IPS DF 6.9 (cell line): ENCODE measurements at regions not wholly inside any gene's neighbourhood (a gene's known extent, or its start where the extent isn't known, plus 50 kb on each side); places are given as distances from the start of the nearest gene placed in this dataset.
"Not testable (repeated sequence)": the region's sequence is repeated elsewhere in the genome, so short reads cannot be mapped to it uniquely, and the experiment has no call there.

ENCODE experiments used
- DNase-seq: peaks from one replicate; pipeline ENCODE4 v3.0.0-alpha.2; 2013; ENCODE audit warnings: low read depth, low spot score
- H3K27ac ChIP-seq: one replicate; pipeline ENCODE4 v1.5.1; 2013; ENCODE audit warnings: low read length, control low read depth
- H3K27me3 ChIP-seq: 2 replicates; pipeline ENCODE4 v1.6.1; 2013; ENCODE audit warnings: mild to moderate bottlenecking, low read length; ENCODE audit not compliant: control insufficient read depth, insufficient read depth
- H3K36me3 ChIP-seq: 2 replicates; pipeline ENCODE4 v1.6.1; 2013; ENCODE audit warnings: low read length; ENCODE audit not compliant: control insufficient read depth, insufficient read depth
- H3K4me1 ChIP-seq: 2 replicates; pipeline ENCODE4 v1.6.1; 2013; ENCODE audit warnings: low read length; ENCODE audit not compliant: control insufficient read depth, insufficient read depth
- H3K4me3 ChIP-seq: 2 replicates; pipeline ENCODE4 v1.5.1; 2013; ENCODE audit warnings: mild to moderate bottlenecking, low read length
- H3K9me3 ChIP-seq: 2 replicates; pipeline ENCODE4 v1.6.1; 2013; ENCODE audit warnings: low read length, inconsistent platforms; ENCODE audit not compliant: control insufficient read depth, insufficient read depth
- WGBS: extraction: QIAGEN DNeasy Blood & Tissue Kit; methylation state at CpG from one replicate; pipeline ENCODE4 v1.1.7; 2013; ENCODE audit warnings: mixed read lengths, missing lambda C conversion rate; ENCODE audit not compliant: insufficient read length, insufficient coverage; 5-methylcytosine and 5-hydroxymethylcytosine counted together

- H3K4me3 ChIP-seq = no peak overlapping the region
- WGBS = no CpG with 5 or more reads among the region's 7 CpGs
- no peaks in the 10 kb centered on the region for H3K36me3 ChIP-seq
- H3K9me3 ChIP-seq = no peaks in the 10 kb centered on the region
- no peaks in the 10 kb centered on the region; the same call in 1 of the 2 replicates for H3K4me1 ChIP-seq
- no peak overlapping the region for H3K27ac ChIP-seq
- DNase-seq = no peak
- H3K27me3 ChIP-seq = no peaks in the 10 kb centered on the region
Observed at GRCh38 chr6:25137480-25137879, 141.7 kb upstream of the CARMIL1 start.

GRCh38 chr6:25137916-25138232, 141.3 kb upstream of the CARMIL1 start:
- Histone ChIP-seq H3K9me3 (no peaks in the 10 kb centered on the region), H3K4me1 (no peaks in the 10 kb centered on the region; the same call in 1 of the 2 replicates), H3K27me3 (no peaks in the 10 kb centered on the region), H3K4me3 (no peak overlapping the region), H3K36me3 (no peaks in the 10 kb centered on the region), H3K27ac (no peak overlapping the region)
- DNase-seq = no peak
- WGBS = no CpG with 5 or more reads among the region's 5 CpGs

- WGBS = no CpG with 5 or more reads among the region's 7 CpGs
- DNase-seq = no peak
- Histone ChIP-seq H3K27ac (no peak overlapping the region), H3K4me1 (no peaks in the 10 kb centered on the region; the same call in 1 of the 2 replicates), H3K36me3 (no peaks in the 10 kb centered on the region), H3K27me3 (no peaks in the 10 kb centered on the region), H3K9me3 (no peaks in the 10 kb centered on the region), H3K4me3 (no peak overlapping the region)
Observed at GRCh38 chr6:25138233-25138933, 140.8 kb upstream of the CARMIL1 start.

- no peak overlapping the region for H3K27ac ChIP-seq
- DNase-seq = no peak
- H3K4me3 ChIP-seq = no peak overlapping the region
- H3K36me3 ChIP-seq = no peaks in the 10 kb centered on the region
- H3K4me1 ChIP-seq = no peaks in the 10 kb centered on the region; the same call in 1 of the 2 replicates
- no CpG with 5 or more reads among the region's 2 CpGs for WGBS
- H3K9me3 ChIP-seq = no peaks in the 10 kb centered on the region
- H3K27me3 ChIP-seq = no peaks in the 10 kb centered on the region
Observed at GRCh38 chr6:25138934-25139415, 140.2 kb upstream of the CARMIL1 start.

- H3K4me3 ChIP-seq, H3K27ac ChIP-seq, H3K9me3 ChIP-seq, H3K4me1 ChIP-seq, DNase-seq, H3K36me3 ChIP-seq, H3K27me3 ChIP-seq: not testable (repeated sequence)
- WGBS = no CpG with 5 or more reads among the region's 36 CpGs
Observed at GRCh38 chr6:25139608-25140007, 139.6 kb upstream of the CARMIL1 start.

- no peaks in the 10 kb centered on the region for H3K9me3 ChIP-seq
- no peaks in the 10 kb centered on the region; the same call in 1 of the 2 replicates for H3K4me1 ChIP-seq
- no CpG with 5 or more reads among the region's 2 CpGs for WGBS
- no peak overlapping the region for H3K4me3 ChIP-seq
- H3K36me3 ChIP-seq = no peaks in the 10 kb centered on the region
- no peak overlapping the region for H3K27ac ChIP-seq
- no peaks in the 10 kb centered on the region for H3K27me3 ChIP-seq
- no peak for DNase-seq
Observed at GRCh38 chr6:25142506-25142905, 136.7 kb upstream of the CARMIL1 start.

- H3K27ac ChIP-seq = no peak overlapping the region
- no peak for DNase-seq
- no CpG with 5 or more reads among the region's 1 CpG for WGBS
- no peaks in the 10 kb centered on the region for H3K4me1 ChIP-seq
- no peaks in the 10 kb centered on the region for H3K27me3 ChIP-seq
- no peak overlapping the region for H3K4me3 ChIP-seq
- H3K9me3 ChIP-seq = no peaks in the 10 kb centered on the region
- H3K36me3 ChIP-seq = no peaks in the 10 kb centered on the region
Observed at GRCh38 chr6:25144919-25145318, 134.3 kb upstream of the CARMIL1 start.

- Histone ChIP-seq H3K9me3 (no peaks in the 10 kb centered on the region), H3K4me3 (no peak overlapping the region), H3K27ac (no peak overlapping the region), H3K36me3 (no peaks in the 10 kb centered on the region), H3K27me3 (no peaks in the 10 kb centered on the region), H3K4me1 (no peaks in the 10 kb centered on the region)
- no peak for DNase-seq
Observed at GRCh38 chr6:25147223-25147622, 132.0 kb upstream of the CARMIL1 start.

GRCh38 chr6:25150031-25150430, 129.1 kb upstream of the CARMIL1 start:
- no peak overlapping the region for H3K27ac ChIP-seq
- WGBS = no CpG with 5 or more reads among the region's 1 CpG
- H3K27me3 ChIP-seq = no peaks in the 10 kb centered on the region
- no peak overlapping the region for H3K4me3 ChIP-seq
- H3K9me3 ChIP-seq = no peaks in the 10 kb centered on the region
- DNase-seq = no peak
- no peaks in the 10 kb centered on the region for H3K36me3 ChIP-seq
- no peaks in the 10 kb centered on the region; the same call in 1 of the 2 replicates for H3K4me1 ChIP-seq

GRCh38 chr6:25150863-25151262, 128.3 kb upstream of the CARMIL1 start:
- Histone ChIP-seq H3K4me1 (no peaks in the 10 kb centered on the region; the same call in 1 of the 2 replicates), H3K27ac (no peak overlapping the region), H3K36me3 (no peaks in the 10 kb centered on the region), H3K27me3 (no peaks in the 10 kb centered on the region), H3K9me3 (no peaks in the 10 kb centered on the region), H3K4me3 (no peak overlapping the region)
- no CpG with 5 or more reads among the region's 2 CpGs for WGBS
- no peak for DNase-seq

GRCh38 chr6:25153079-25153478, 126.1 kb upstream of the CARMIL1 start:
- Histone ChIP-seq H3K4me3 (no peak overlapping the region), H3K27ac (no peak overlapping the region), H3K36me3 (no peaks in the 10 kb centered on the region), H3K4me1 (no peaks in the 10 kb centered on the region; the same call in 1 of the 2 replicates), H3K27me3 (no peaks in the 10 kb centered on the region), H3K9me3 (no peaks in the 10 kb centered on the region; the same call in 1 of the 2 replicates)
- WGBS = no CpG with 5 or more reads among the region's 21 CpGs
- DNase-seq = no peak
